A549 (cell line): ENCODE measurements at regions not wholly inside any gene's neighbourhood (a gene's known extent, or its start where the extent isn't known, plus 50 kb on each side); places are given as distances from the start of the nearest gene placed in this dataset.

ENCODE experiments used
- ATAC-seq, 2 experiments: fragments of 200-7000 bp in 1 of 2; fragments of >200 bp in 1 of 2; cut with Nextera tagmentation in 1 of 2; cut with Tn5 transposase in 1 of 2; 3 replicates each; pipeline versions ENCODE4 v1.8.0 to v1.9.1; 2018 to 2020; ENCODE audit warnings: mild to moderate bottlenecking in 1 of 2, moderate library complexity in 1 of 2
- CTCF ChIA-PET: fragments of 300-600 bp; sonication (Branson Sonifier 250); formaldehyde crosslinking; extraction: SDS; loops from one replicate; lab custom pipeline; 2021; ENCODE audit warnings: antibody characterized with exemption, inconsistent platforms; lab: Yijun Ruan, JAX
- POLR2A ChIA-PET: fragments of 350-600 bp; formaldehyde crosslinking; extraction: SDS; loops from one replicate; lab custom pipeline; 2021; ENCODE audit warnings: antibody characterized with exemption, inconsistent platforms; lab: Yijun Ruan, JAX
- DNase-seq, 2 experiments: peaks; one replicate each; pipeline versions ENCODE4 v3.0.0 to v3.0.0-alpha.2; 2011 to 2016; ENCODE audit warnings: low read depth in 1 of 2, low spot score in 1 of 2
- FAIRE-seq: peaks from 2 replicates; lab custom pipeline; 2011; peaks lifted over from hg19 to GRCh38; lab: Jason Lieb, UNC
- H3K27ac ChIP-seq, 2 experiments: fragments of >200 bp; sonication (Bioruptor Twin); formaldehyde crosslinking; 3 replicates each; pipeline ENCODE4 v1.5.1; 2016 to 2017
- H3K4me1 ChIP-seq: fragments of >200 bp; sonication (Bioruptor Twin); formaldehyde crosslinking; 3 replicates; pipeline ENCODE4 v1.6.1; 2016
- H3K4me2 ChIP-seq: fragments of >200 bp; sonication (Bioruptor Twin); formaldehyde crosslinking; 3 replicates; pipeline ENCODE4 v1.6.1; 2016
- H3K4me3 ChIP-seq: fragments of >200 bp; sonication (Bioruptor Twin); formaldehyde crosslinking; 3 replicates; pipeline ENCODE4 v1.5.1; 2016
- H3K9me3 ChIP-seq: fragments of >200 bp; sonication (Bioruptor Twin); formaldehyde crosslinking; 3 replicates; pipeline ENCODE4 v1.6.1; 2016
- CTCF ChIP-seq: fragments of >200 bp; sonication (Bioruptor Twin); formaldehyde crosslinking; IDR thresholded peaks from 3 replicates; pipeline ENCODE4 v1.5.1; 2016
- EHMT2 ChIP-seq: fragments of 200-600 bp; sonication (generic); IDR thresholded peaks from 2 replicates; pipeline ENCODE4 v1.6.1; 2016; ENCODE audit warnings: antibody characterized with exemption, low read depth, mild to moderate bottlenecking, moderate library complexity
- FOXS1 ChIP-seq: fragments of 250-450 bp; sonication (Bioruptor Pico); IDR thresholded peaks from 2 replicates; pipeline ENCODE4 v1.5.0; 2020; ENCODE audit warnings: mild to moderate bottlenecking, moderate library complexity
- HOXA7 ChIP-seq: fragments of 250-450 bp; sonication (Bioruptor Pico); IDR thresholded peaks from 2 replicates; pipeline ENCODE4 v1.5.0; 2020; ENCODE audit warnings: mild to moderate bottlenecking, moderate library complexity
- JUN ChIP-seq, 2 experiments: fragments of >200 bp; sonication (Bioruptor Twin); formaldehyde crosslinking; IDR thresholded peaks; 2 replicates in 1 of 2; 3 replicates in 1 of 2; pipeline ENCODE4 v1.6.1; 2016 to 2017
- MAZ ChIP-seq: fragments of 150-350 bp; IDR thresholded peaks from 2 replicates; pipeline ENCODE4 v1.6.1; 2014; ENCODE audit warnings: antibody characterized with exemption, low read depth, low read length, borderline replicate concordance
- PHF8 ChIP-seq: fragments of 200-600 bp; sonication (generic); IDR thresholded peaks from 2 replicates; pipeline ENCODE4 v1.6.1; 2016; ENCODE audit warnings: low read depth, mild to moderate bottlenecking, antibody characterized with exemption, moderate library complexity, borderline replicate concordance
- TP53 ChIP-seq: fragments of 250-450 bp; sonication (Bioruptor Pico); IDR thresholded peaks from 2 replicates; pipeline ENCODE4 v1.5.0; 2021; ENCODE audit warnings: mild to moderate bottlenecking, moderate library complexity
- ZNF302 ChIP-seq: fragments of 250-450 bp; sonication (Bioruptor Pico); IDR thresholded peaks from 2 replicates; pipeline ENCODE4 v1.9.0; 2021; ENCODE audit warnings: inconsistent platforms, mild to moderate bottlenecking, moderate library complexity
- WGBS: methylation state at CpG from one replicate; pipeline ENCODE4 v1.1.6; 2017; ENCODE audit errors: missing lambda C conversion rate; 5-methylcytosine and 5-hydroxymethylcytosine counted together
- TF ChIP-seq, protein P1 (sequence below): fragments of 250-450 bp; sonication (Bioruptor Pico); IDR thresholded peaks from 2 replicates; pipeline ENCODE4 v1.5.0; 2021; ENCODE audit warnings: mild to moderate bottlenecking, moderate library complexity, borderline replicate concordance
- TF ChIP-seq, protein P2 (sequence below): fragments of >200 bp; sonication (Bioruptor Twin); formaldehyde crosslinking; IDR thresholded peaks from 2 replicates; pipeline ENCODE4 v1.6.1; 2016
- TF ChIP-seq, protein P3 (sequence below): fragments of >200 bp; sonication (Bioruptor Twin); formaldehyde crosslinking; IDR thresholded peaks from 3 replicates; pipeline ENCODE4 v1.6.1; 2016
- TF ChIP-seq, protein P4 (sequence below): fragments of 200-600 bp; sonication (generic); IDR thresholded peaks from 2 replicates; pipeline ENCODE4 v1.6.1; 2016; ENCODE audit warnings: antibody characterized with exemption, mild to moderate bottlenecking, moderate library complexity

GRCh38 chr6:141653590-141653989, 479.1 kb upstream of the GJE1 start:
- H3K4me3 ChIP-seq = no peak overlapping the region
- WGBS = 55% methylated on average over 1 of the region's 1 CpG
- DNase-seq (no peak), ATAC-seq (no peak), FAIRE-seq (no peak)
- ChIA-PET POLR2A (no interaction called here), CTCF (no interaction called here)
- H3K9me3 ChIP-seq = no peaks in the 10 kb centered on the region
- H3K27ac ChIP-seq = no peak overlapping the region
- TF ChIP-seq TP53 = no peak
- TF ChIP-seq, protein P1, sequence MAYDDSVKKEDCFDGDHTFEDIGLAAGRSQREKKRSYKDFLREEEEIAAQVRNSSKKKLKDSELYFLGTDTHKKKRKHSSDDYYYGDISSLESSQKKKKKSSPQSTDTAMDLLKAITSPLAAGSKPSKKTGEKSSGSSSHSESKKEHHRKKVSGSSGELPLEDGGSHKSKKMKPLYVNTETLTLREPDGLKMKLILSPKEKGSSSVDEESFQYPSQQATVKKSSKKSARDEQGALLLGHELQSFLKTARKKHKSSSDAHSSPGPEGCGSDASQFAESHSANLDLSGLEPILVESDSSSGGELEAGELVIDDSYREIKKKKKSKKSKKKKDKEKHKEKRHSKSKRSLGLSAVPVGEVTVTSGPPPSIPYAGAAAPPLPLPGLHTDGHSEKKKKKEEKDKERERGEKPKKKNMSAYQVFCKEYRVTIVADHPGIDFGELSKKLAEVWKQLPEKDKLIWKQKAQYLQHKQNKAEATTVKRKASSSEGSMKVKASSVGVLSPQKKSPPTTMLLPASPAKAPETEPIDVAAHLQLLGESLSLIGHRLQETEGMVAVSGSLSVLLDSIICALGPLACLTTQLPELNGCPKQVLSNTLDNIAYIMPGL (CRISPR knock-in tag) = no peak
- TF ChIP-seq MAZ = no peak
- TF ChIP-seq, protein P2, sequence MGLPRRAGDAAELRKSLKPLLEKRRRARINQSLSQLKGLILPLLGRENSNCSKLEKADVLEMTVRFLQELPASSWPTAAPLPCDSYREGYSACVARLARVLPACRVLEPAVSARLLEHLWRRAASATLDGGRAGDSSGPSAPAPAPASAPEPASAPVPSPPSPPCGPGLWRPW = no peak
- no peak for TF ChIP-seq CTCF
- TF ChIP-seq PHF8 = no peak
- TF ChIP-seq ZNF302 (CRISPR knock-in tag) = no peak
- no peak for TF ChIP-seq JUN (IDR thresholded peaks at IDR 0.05)
- TF ChIP-seq EHMT2 = no peak
- no peaks in the 10 kb centered on the region for H3K4me1 ChIP-seq
- no peak overlapping the region for H3K4me2 ChIP-seq

GRCh38 chr6:141641951-141642350, 490.8 kb upstream of the GJE1 start:
- CTCF ChIA-PET = no interaction called here

More at GRCh38 chr6:141641951-141642350, 490.8 kb upstream of the GJE1 start:
- ATAC-seq = no peak
- no peak overlapping the region for H3K27ac ChIP-seq
- DNase-seq = no peak
- POLR2A ChIA-PET = no interaction called here
- H3K4me3 ChIP-seq = no peak overlapping the region
- FAIRE-seq = no peak
- WGBS = 19% methylated on average over 1 of the region's 1 CpG
- TF ChIP-seq, protein P3, sequence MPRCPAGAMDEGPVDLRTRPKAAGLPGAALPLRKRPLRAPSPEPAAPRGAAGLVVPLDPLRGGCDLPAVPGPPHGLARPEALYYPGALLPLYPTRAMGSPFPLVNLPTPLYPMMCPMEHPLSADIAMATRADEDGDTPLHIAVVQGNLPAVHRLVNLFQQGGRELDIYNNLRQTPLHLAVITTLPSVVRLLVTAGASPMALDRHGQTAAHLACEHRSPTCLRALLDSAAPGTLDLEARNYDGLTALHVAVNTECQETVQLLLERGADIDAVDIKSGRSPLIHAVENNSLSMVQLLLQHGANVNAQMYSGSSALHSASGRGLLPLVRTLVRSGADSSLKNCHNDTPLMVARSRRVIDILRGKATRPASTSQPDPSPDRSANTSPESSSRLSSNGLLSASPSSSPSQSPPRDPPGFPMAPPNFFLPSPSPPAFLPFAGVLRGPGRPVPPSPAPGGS = no peak
- TF ChIP-seq FOXS1 (CRISPR knock-in tag) (no peak), HOXA7 (CRISPR knock-in tag) (no peak), ZNF302 (CRISPR knock-in tag) (no peak), MAZ (no peak)
- TF ChIP-seq, protein P1 (CRISPR knock-in tag) = no peak
- TF ChIP-seq, protein P4, sequence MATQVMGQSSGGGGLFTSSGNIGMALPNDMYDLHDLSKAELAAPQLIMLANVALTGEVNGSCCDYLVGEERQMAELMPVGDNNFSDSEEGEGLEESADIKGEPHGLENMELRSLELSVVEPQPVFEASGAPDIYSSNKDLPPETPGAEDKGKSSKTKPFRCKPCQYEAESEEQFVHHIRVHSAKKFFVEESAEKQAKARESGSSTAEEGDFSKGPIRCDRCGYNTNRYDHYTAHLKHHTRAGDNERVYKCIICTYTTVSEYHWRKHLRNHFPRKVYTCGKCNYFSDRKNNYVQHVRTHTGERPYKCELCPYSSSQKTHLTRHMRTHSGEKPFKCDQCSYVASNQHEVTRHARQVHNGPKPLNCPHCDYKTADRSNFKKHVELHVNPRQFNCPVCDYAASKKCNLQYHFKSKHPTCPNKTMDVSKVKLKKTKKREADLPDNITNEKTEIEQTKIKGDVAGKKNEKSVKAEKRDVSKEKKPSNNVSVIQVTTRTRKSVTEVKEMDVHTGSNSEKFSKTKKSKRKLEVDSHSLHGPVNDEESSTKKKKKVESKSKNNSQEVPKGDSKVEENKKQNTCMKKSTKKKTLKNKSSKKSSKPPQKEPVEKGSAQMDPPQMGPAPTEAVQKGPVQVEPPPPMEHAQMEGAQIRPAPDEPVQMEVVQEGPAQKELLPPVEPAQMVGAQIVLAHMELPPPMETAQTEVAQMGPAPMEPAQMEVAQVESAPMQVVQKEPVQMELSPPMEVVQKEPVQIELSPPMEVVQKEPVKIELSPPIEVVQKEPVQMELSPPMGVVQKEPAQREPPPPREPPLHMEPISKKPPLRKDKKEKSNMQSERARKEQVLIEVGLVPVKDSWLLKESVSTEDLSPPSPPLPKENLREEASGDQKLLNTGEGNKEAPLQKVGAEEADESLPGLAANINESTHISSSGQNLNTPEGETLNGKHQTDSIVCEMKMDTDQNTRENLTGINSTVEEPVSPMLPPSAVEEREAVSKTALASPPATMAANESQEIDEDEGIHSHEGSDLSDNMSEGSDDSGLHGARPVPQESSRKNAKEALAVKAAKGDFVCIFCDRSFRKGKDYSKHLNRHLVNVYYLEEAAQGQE = no peak
- no peaks in the 10 kb centered on the region for H3K9me3 ChIP-seq
- H3K4me2 ChIP-seq = no peak overlapping the region
- H3K4me1 ChIP-seq = no peaks in the 10 kb centered on the region
